MM.1S (cell line): ENCODE measurements at regions not wholly inside any gene's neighbourhood (a gene's known extent, or its start where the extent isn't known, plus 50 kb on each side); places are given as distances from the start of the nearest gene placed in this dataset.

ENCODE experiments used
- DNase-seq: peaks from one replicate; pipeline ENCODE4 v3.0.0-alpha.2; 2015
- H2AFZ ChIP-seq: fragments of 300-600 bp; sonication (generic); 2 replicates; pipeline ENCODE4 v1.6.0; 2016; ENCODE audit warnings: antibody characterized with exemption, low read length
- H3F3A ChIP-seq: fragments of 300-600 bp; sonication (generic); 2 replicates; pipeline ENCODE4 v1.6.1; 2016; ENCODE audit warnings: mild to moderate bottlenecking, antibody characterized with exemption, low read length, moderate library complexity, mixed read lengths; ENCODE audit not compliant: insufficient read depth
- H3K27ac ChIP-seq: fragments of 300-600 bp; sonication (generic); 2 replicates; pipeline ENCODE4 v1.5.1; 2016; ENCODE audit warnings: mild to moderate bottlenecking, low read length
- H3K27me3 ChIP-seq: fragments of 300-600 bp; sonication (generic); replicated peaks from 2 replicates; pipeline ENCODE4 v1.6.0; 2016; ENCODE audit warnings: low read length; ENCODE audit not compliant: insufficient read depth
- H3K36me3 ChIP-seq: fragments of 300-600 bp; sonication (generic); replicated peaks from 2 replicates; pipeline ENCODE4 v1.6.1; 2016; ENCODE audit warnings: mild to moderate bottlenecking, low read length, mixed read lengths; ENCODE audit not compliant: insufficient read depth
- H3K4me1 ChIP-seq: fragments of 300-600 bp; sonication (generic); 2 replicates; pipeline ENCODE4 v1.6.1; 2016; ENCODE audit warnings: low read length, mixed read lengths
- H3K4me2 ChIP-seq: fragments of 300-600 bp; sonication (generic); 2 replicates; pipeline ENCODE4 v1.6.0; 2016; ENCODE audit warnings: low read depth, low read length
- H3K4me3 ChIP-seq: fragments of 300-600 bp; sonication (generic); 2 replicates; pipeline ENCODE4 v1.5.1; 2016; ENCODE audit warnings: low read length, mixed read lengths
- H3K79me2 ChIP-seq: fragments of 300-600 bp; sonication (generic); 2 replicates; pipeline ENCODE4 v1.6.1; 2016; ENCODE audit warnings: mixed run types, low read length, mixed read lengths
- H3K9ac ChIP-seq: fragments of 300-600 bp; sonication (generic); 2 replicates; pipeline ENCODE4 v1.6.1; 2016; ENCODE audit warnings: low read length, mixed read lengths
- H3K9me2 ChIP-seq: fragments of 300-600 bp; sonication (generic); replicated peaks from 2 replicates; pipeline ENCODE4 v1.6.1; 2016; ENCODE audit warnings: mild to moderate bottlenecking, low read length, mixed read lengths; ENCODE audit not compliant: insufficient read depth
- H3K9me3 ChIP-seq: fragments of 300-600 bp; sonication (generic); replicated peaks from 2 replicates; pipeline ENCODE4 v1.6.1; 2016; ENCODE audit warnings: mild to moderate bottlenecking, low read length, mixed read lengths; ENCODE audit not compliant: insufficient read depth
- H4K20me1 ChIP-seq: fragments of 300-600 bp; sonication (generic); 2 replicates; pipeline ENCODE4 v1.6.1; 2016; ENCODE audit warnings: mild to moderate bottlenecking, low read length, moderate library complexity, mixed read lengths; ENCODE audit not compliant: insufficient read depth
- CTCF ChIP-seq: fragments of 300-600 bp; sonication (generic); IDR thresholded peaks from 2 replicates; pipeline ENCODE4 v1.5.1; 2016; ENCODE audit warnings: antibody characterized with exemption, low read length, mixed read lengths
- EZH2 ChIP-seq: fragments of 300-600 bp; sonication (generic); optimal IDR thresholded peaks from 2 replicates; pipeline ENCODE3; 2017; ENCODE audit warnings: low read depth, mild to moderate bottlenecking, antibody characterized with exemption, low read length, mixed read lengths
- EZH2phosphoT487 ChIP-seq: fragments of 300-600 bp; sonication (generic); IDR thresholded peaks from 2 replicates; pipeline ENCODE4 v1.6.1; 2018; ENCODE audit warnings: antibody characterized with exemption, low read length

GRCh38 chr6:81556551-81556950 lies 195.9 kb downstream of the TENT5A start:
- Histone ChIP-seq H3K4me1 (0 out of 2 replicates have a peak, but pooled peaks cover 3% of the 10 kb centered on the region), H3K4me3 (no peak overlapping the region)
- DNase-seq: peak; percentile 11

GRCh38 chr6:81553216-81553615 lies 199.3 kb downstream of the TENT5A start:
- no peak for DNase-seq
- no peak overlapping the region for H3K9ac ChIP-seq
- H2AFZ ChIP-seq: no peak overlapping the region
- no peaks in the 10 kb centered on the region for H4K20me1 ChIP-seq
- H3K36me3 ChIP-seq: no peaks in the 10 kb centered on the region
- no peak overlapping the region for H3K4me2 ChIP-seq
- H3F3A ChIP-seq: no peaks in the 10 kb centered on the region
- H3K4me3 ChIP-seq: no peak overlapping the region
- no peak overlapping the region for H3K27ac ChIP-seq
- no peak for TF ChIP-seq CTCF
- no peak for TF ChIP-seq EZH2
- no peak for TF ChIP-seq EZH2phosphoT487
- no peaks in the 10 kb centered on the region for H3K79me2 ChIP-seq
- 0 out of 2 replicates have a peak, but pooled peaks cover 3% of the 10 kb centered on the region for H3K4me1 ChIP-seq
- H3K9me3 ChIP-seq: no peaks in the 10 kb centered on the region
- no peaks in the 10 kb centered on the region for H3K9me2 ChIP-seq
- H3K27me3 ChIP-seq: no peaks in the 10 kb centered on the region

More at GRCh38 chr6:81556551-81556950, 195.9 kb downstream of the TENT5A start:
- Histone ChIP-seq H3K27ac (no peak overlapping the region), H3K79me2 (no peaks in the 10 kb centered on the region), H3K27me3 (no peaks in the 10 kb centered on the region), H3F3A (no peaks in the 10 kb centered on the region), H3K36me3 (no peaks in the 10 kb centered on the region), H4K20me1 (no peaks in the 10 kb centered on the region), H3K4me2 (no peak overlapping the region), H2AFZ (no peak overlapping the region), H3K9me2 (no peaks in the 10 kb centered on the region), H3K9me3 (no peaks in the 10 kb centered on the region), H3K9ac (no peak overlapping the region)
- no peak for TF ChIP-seq EZH2phosphoT487
- TF ChIP-seq CTCF: no peak
- no peak for TF ChIP-seq EZH2

DNA sequence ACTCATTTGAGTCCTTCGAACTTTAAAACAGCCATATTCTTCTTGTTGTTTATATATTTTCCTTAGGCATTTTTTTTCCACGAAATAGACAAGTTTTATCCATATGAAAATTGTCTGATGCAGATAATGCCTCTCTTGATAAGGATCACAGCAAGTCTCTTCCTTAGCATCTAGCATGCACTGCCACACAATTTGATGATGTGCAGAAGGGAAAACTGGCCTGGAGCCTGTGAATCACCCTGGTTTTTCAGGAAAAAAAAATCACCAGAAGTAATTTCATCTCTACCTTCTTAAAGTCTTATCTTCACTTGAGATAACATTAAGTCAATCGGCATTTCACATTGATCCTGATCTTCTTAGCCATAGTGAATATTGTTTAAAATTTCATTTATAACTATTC lies 199.8 kb downstream of the TENT5A start:
- DNase-seq: no peak
- 0 out of 2 replicates have a peak, but pooled peaks cover 3% of the 10 kb centered on the region for H3K4me1 ChIP-seq
- no peaks in the 10 kb centered on the region for H4K20me1 ChIP-seq
- H3K79me2 ChIP-seq: no peaks in the 10 kb centered on the region
- H3K9ac ChIP-seq: no peak overlapping the region
- no peaks in the 10 kb centered on the region for H3K27me3 ChIP-seq
- TF ChIP-seq CTCF (no peak), EZH2 (no peak), EZH2phosphoT487 (no peak)
- H3K4me3 ChIP-seq: no peak overlapping the region
- no peak overlapping the region for H2AFZ ChIP-seq
- no peak overlapping the region for H3K27ac ChIP-seq
- no peaks in the 10 kb centered on the region for H3K36me3 ChIP-seq
- H3K9me2 ChIP-seq: no peaks in the 10 kb centered on the region
- H3K4me2 ChIP-seq: no peak overlapping the region
- H3F3A ChIP-seq: no peaks in the 10 kb centered on the region
- no peaks in the 10 kb centered on the region for H3K9me3 ChIP-seq
